ENCODE measurements at regions not wholly inside any gene's neighbourhood (a gene's known extent, or its start where the extent isn't known, plus 50 kb on each side); places are given as distances from the start of the nearest gene placed in this dataset.

DNA sequence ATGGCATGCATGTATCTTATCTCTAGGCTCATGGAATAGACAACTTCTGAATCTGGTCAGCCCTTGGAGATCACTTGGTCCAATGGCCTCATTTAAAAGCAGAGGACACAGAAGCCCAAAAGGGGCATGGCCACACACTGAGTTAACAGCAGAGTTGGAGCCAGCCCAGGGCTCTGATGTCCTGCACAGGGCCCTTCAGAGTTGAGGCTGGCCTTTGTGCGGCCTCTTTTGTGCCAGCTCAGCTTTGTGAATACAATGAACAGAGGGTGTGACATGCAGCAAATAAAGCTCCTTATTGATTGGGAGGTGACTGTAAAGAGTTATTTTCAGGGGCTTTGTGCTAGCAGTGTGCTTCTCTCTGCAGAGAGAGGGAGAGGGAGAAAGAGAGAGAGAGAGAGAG, 150.1 kb upstream of the STK32A start:
- CTCF ChIA-PET = interaction anchor here (1.3 to 2.4 kb wide), 4 partner anchors 9 to 104 kb away, joined by 3 to 8 read pairs (median 3); no protein-coding TSS in a partner anchor
- POLR2A ChIA-PET = no interaction called here

More for the DNA sequence above, 150.1 kb upstream of the STK32A start:
- no peak overlapping the region for H2AFZ ChIP-seq (ENCODE audit: low read depth)
- H3K36me3 ChIP-seq (replicated peaks in 1 of 2; ENCODE audit: control insufficient read depth in 1 of 2, insufficient read depth in 2 of 2, low read length in 1 of 2) = no peaks in the 10 kb centered on the region
- H3F3A ChIP-seq (replicated peaks; ENCODE audit: insufficient read depth) = no peaks in the 10 kb centered on the region
- H3K79me2 ChIP-seq (ENCODE audit: insufficient read depth) = no peaks in the 10 kb centered on the region
- no peaks in the 10 kb centered on the region for H3K27me3 ChIP-seq (ENCODE audit: insufficient read depth)
- no peak overlapping the region for H3K9ac ChIP-seq
- no peak overlapping the region for H3K27ac ChIP-seq (ENCODE audit: low read depth in 2 of 2, low read length in 1 of 2)
- H3K4me2 ChIP-seq = no peak overlapping the region
- H3K9me2 ChIP-seq = no peaks in the 10 kb centered on the region
- 57% methylated on average over 1 of the region's 1 CpG for WGBS (ENCODE audit: low lambda C conversion rate)
- H4K20me1 ChIP-seq (ENCODE audit: insufficient read depth) = no peaks in the 10 kb centered on the region
- no peaks in the 10 kb centered on the region for H3K9me3 ChIP-seq
- TF ChIP-seq NRF1 (IDR thresholded peaks at IDR 0.05; ENCODE audit: low read depth, low read length) = no peak
- no peak for TF ChIP-seq TEAD4 (IDR thresholded peaks at IDR 0.05; ENCODE audit: borderline replicate concordance, insufficient read depth)
- no peak for TF ChIP-seq FOXM1 (IDR thresholded peaks at IDR 0.05; ENCODE audit: low read depth)
- TF ChIP-seq USF2 (IDR thresholded peaks at IDR 0.05; ENCODE audit: borderline replicate concordance, low read depth, low read length) = no peak
- no peak for TF ChIP-seq CHD2 (IDR thresholded peaks at IDR 0.05; ENCODE audit: low read length, partially characterized antibody)
- no peak for TF ChIP-seq MAX (IDR thresholded peaks at IDR 0.05; ENCODE audit: low read depth)
- no peak for TF ChIP-seq GABPA (IDR thresholded peaks at IDR 0.05; ENCODE audit: low read depth)
- no peak for TF ChIP-seq ELF1 (IDR thresholded peaks at IDR 0.05)
- no peak for TF ChIP-seq TCF12 (IDR thresholded peaks at IDR 0.05)
- TF ChIP-seq, protein P1, sequence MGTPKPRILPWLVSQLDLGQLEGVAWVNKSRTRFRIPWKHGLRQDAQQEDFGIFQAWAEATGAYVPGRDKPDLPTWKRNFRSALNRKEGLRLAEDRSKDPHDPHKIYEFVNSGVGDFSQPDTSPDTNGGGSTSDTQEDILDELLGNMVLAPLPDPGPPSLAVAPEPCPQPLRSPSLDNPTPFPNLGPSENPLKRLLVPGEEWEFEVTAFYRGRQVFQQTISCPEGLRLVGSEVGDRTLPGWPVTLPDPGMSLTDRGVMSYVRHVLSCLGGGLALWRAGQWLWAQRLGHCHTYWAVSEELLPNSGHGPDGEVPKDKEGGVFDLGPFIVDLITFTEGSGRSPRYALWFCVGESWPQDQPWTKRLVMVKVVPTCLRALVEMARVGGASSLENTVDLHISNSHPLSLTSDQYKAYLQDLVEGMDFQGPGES (IDR thresholded peaks at IDR 0.05; ENCODE audit: low read depth, low read length) = no peak
- TF ChIP-seq MEF2A (IDR thresholded peaks at IDR 0.05; ENCODE audit: borderline replicate concordance, low read depth) = no peak
- TF ChIP-seq EZH2phosphoT487 (IDR thresholded peaks at IDR 0.05; ENCODE audit: borderline replicate concordance, low read depth) = no peak
- TF ChIP-seq RAD21 (IDR thresholded peaks at IDR 0.05; ENCODE audit: low read length) = no peak
- no peak for TF ChIP-seq FOSL2 (IDR thresholded peaks at IDR 0.05; ENCODE audit: borderline replicate concordance, low read depth)
- TF ChIP-seq, protein P2, sequence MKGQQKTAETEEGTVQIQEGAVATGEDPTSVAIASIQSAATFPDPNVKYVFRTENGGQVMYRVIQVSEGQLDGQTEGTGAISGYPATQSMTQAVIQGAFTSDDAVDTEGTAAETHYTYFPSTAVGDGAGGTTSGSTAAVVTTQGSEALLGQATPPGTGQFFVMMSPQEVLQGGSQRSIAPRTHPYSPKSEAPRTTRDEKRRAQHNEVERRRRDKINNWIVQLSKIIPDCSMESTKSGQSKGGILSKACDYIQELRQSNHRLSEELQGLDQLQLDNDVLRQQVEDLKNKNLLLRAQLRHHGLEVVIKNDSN (IDR thresholded peaks at IDR 0.05; ENCODE audit: borderline replicate concordance, low read depth) = no peak
- TF ChIP-seq, protein P3, sequence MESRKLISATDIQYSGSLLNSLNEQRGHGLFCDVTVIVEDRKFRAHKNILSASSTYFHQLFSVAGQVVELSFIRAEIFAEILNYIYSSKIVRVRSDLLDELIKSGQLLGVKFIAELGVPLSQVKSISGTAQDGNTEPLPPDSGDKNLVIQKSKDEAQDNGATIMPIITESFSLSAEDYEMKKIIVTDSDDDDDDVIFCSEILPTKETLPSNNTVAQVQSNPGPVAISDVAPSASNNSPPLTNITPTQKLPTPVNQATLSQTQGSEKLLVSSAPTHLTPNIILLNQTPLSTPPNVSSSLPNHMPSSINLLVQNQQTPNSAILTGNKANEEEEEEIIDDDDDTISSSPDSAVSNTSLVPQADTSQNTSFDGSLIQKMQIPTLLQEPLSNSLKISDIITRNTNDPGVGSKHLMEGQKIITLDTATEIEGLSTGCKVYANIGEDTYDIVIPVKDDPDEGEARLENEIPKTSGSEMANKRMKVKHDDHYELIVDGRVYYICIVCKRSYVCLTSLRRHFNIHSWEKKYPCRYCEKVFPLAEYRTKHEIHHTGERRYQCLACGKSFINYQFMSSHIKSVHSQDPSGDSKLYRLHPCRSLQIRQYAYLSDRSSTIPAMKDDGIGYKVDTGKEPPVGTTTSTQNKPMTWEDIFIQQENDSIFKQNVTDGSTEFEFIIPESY (IDR thresholded peaks at IDR 0.05; ENCODE audit: borderline replicate concordance, low read depth) = no peak
- TF ChIP-seq JUND (IDR thresholded peaks at IDR 0.05) = no peak
- no peak overlapping the region for H3K4me3 ChIP-seq (ENCODE audit: low read depth in 2 of 2, low read length in 1 of 2)
- H3K4me1 ChIP-seq (ENCODE audit: control insufficient read depth in 1 of 2, insufficient read depth in 2 of 2, low read depth in 1 of 2, low read length in 1 of 2) = no peaks in the 10 kb centered on the region; a peak in 1 of 4 replicates
- DNase-seq = no peak
